Neural cell (in vitro differentiated cells): ENCODE measurements at regions not wholly inside any gene's neighbourhood (a gene's known extent, or its start where the extent isn't known, plus 50 kb on each side); places are given as distances from the start of the nearest gene placed in this dataset.

Source experiments
- H2AFZ ChIP-seq: fragments of 200-600, 300-800 bp; sonication (generic), shearing (Covaris generic); 2 replicates; pipeline ENCODE4 v1.6.0; 2014; ENCODE audit warnings: low read depth, mild to moderate bottlenecking, antibody characterized with exemption, low read length, moderate library complexity
- H3F3A ChIP-seq: fragments of 200-600 bp; shearing (Covaris generic); 2 replicates; pipeline ENCODE4 v1.6.1; 2016; ENCODE audit warnings: mild to moderate bottlenecking, moderate library complexity, mixed read lengths, antibody characterized with exemption, low read length; ENCODE audit not compliant: insufficient read depth, poor library complexity, severe bottlenecking
- H3K27ac ChIP-seq: fragments of 200-600, 300-800 bp; sonication (generic), shearing (Covaris generic); 2 replicates; pipeline ENCODE4 v1.5.1; 2014; ENCODE audit warnings: mild to moderate bottlenecking, low read length, moderate library complexity
- H3K27me3 ChIP-seq: fragments of 300-800, 200-600 bp; sonication (generic), shearing (Covaris generic); 2 replicates; pipeline ENCODE4 v1.6.0; 2014; ENCODE audit warnings: mild to moderate bottlenecking, low read depth, low read length, moderate library complexity; ENCODE audit not compliant: insufficient read depth
- H3K36me3 ChIP-seq: fragments of 300-800, 200-600 bp; sonication (generic), shearing (Covaris generic); 2 replicates; pipeline ENCODE4 v1.5.1; 2014; ENCODE audit warnings: mild to moderate bottlenecking, antibody characterized with exemption, low read length, moderate library complexity; ENCODE audit not compliant: insufficient read depth
- H3K4me2 ChIP-seq: fragments of 300-800, 200-600 bp; sonication (generic), shearing (Covaris generic); 2 replicates; pipeline ENCODE4 v1.6.0; 2014; ENCODE audit warnings: mild to moderate bottlenecking, low read length
- H3K4me3 ChIP-seq: fragments of 300-800, 200-600 bp; sonication (generic), shearing (Covaris generic); 2 replicates; pipeline ENCODE4 v1.5.1; 2014; ENCODE audit warnings: mild to moderate bottlenecking, low read length, moderate library complexity
- H3K79me2 ChIP-seq: fragments of 200-600 bp; shearing (Covaris generic); replicated peaks from 2 replicates; pipeline ENCODE4 v1.6.0; 2014; ENCODE audit warnings: mild to moderate bottlenecking, low read length, moderate library complexity; ENCODE audit not compliant: insufficient read depth
- H3K9ac ChIP-seq: fragments of 300-800, 200-600 bp; sonication (generic), shearing (Covaris generic); 2 replicates; pipeline ENCODE4 v1.6.1; 2016; ENCODE audit warnings: mild to moderate bottlenecking, low read length, mixed read lengths
- H3K9me2 ChIP-seq: fragments of 200-600 bp; shearing (Covaris generic); 2 replicates; pipeline ENCODE4 v1.6.1; 2016; ENCODE audit warnings: mild to moderate bottlenecking, low read length, mixed read lengths; ENCODE audit not compliant: insufficient read depth
- H3K9me3 ChIP-seq: fragments of 200-600, 300-800 bp; sonication (generic), shearing (Covaris generic); 2 replicates; pipeline ENCODE4 v1.6.1; 2016; ENCODE audit warnings: mild to moderate bottlenecking, mixed run types, low read length, moderate library complexity, mixed read lengths
- H4K20me1 ChIP-seq: fragments of 200-600 bp; shearing (Covaris generic); 2 replicates; pipeline ENCODE4 v1.6.1; 2016; ENCODE audit warnings: mild to moderate bottlenecking, mixed run types; ENCODE audit not compliant: insufficient read depth
- EP300 ChIP-seq: fragments of 450-650 bp; conservative IDR thresholded peaks from 2 replicates; pipeline ENCODE4 v1.6.1; 2014; ENCODE audit warnings: antibody characterized with exemption, mild to moderate bottlenecking, moderate library complexity; ENCODE audit not compliant: poor library complexity, severe bottlenecking
- EZH2 ChIP-seq: fragments of 200-600, 300-800 bp; shearing (Covaris generic), sonication (generic); IDR thresholded peaks from 2 replicates; pipeline ENCODE4 v1.6.1; 2014; ENCODE audit warnings: antibody characterized with exemption, low read length, borderline replicate concordance, mild to moderate bottlenecking; ENCODE audit not compliant: insufficient read depth, poor library complexity, severe bottlenecking
- MXI1 ChIP-seq: fragments of 450-650 bp; conservative IDR thresholded peaks from 2 replicates; pipeline ENCODE4 v1.6.1; 2014; ENCODE audit warnings: antibody characterized with exemption, mild to moderate bottlenecking; ENCODE audit not compliant: poor library complexity, severe bottlenecking
- POLR2AphosphoS5 ChIP-seq: IDR thresholded peaks from 2 replicates; pipeline ENCODE4 v1.6.1; 2012
- RAD21 ChIP-seq: fragments of 450-650 bp; conservative IDR thresholded peaks from 2 replicates; pipeline ENCODE4 v1.6.1; 2014; ENCODE audit warnings: antibody characterized with exemption, mild to moderate bottlenecking, moderate library complexity
- REST ChIP-seq: IDR thresholded peaks from 2 replicates; pipeline ENCODE4 v1.6.1; 2012; ENCODE audit warnings: borderline replicate concordance
- SMC3 ChIP-seq: fragments of 450-650 bp; conservative IDR thresholded peaks from 2 replicates; pipeline ENCODE4 v1.6.1; 2014; ENCODE audit warnings: antibody characterized with exemption, mild to moderate bottlenecking, moderate library complexity; ENCODE audit not compliant: poor library complexity
- TAF1 ChIP-seq: IDR thresholded peaks from 2 replicates; pipeline ENCODE4 v1.6.1; 2012; ENCODE audit warnings: low read depth
- TF ChIP-seq, protein P1 (sequence below): fragments of 450-650 bp; IDR thresholded peaks from 2 replicates; pipeline ENCODE4 v1.5.1; 2014; ENCODE audit warnings: antibody characterized with exemption, mild to moderate bottlenecking, moderate library complexity; ENCODE audit not compliant: poor library complexity, severe bottlenecking

DNA sequence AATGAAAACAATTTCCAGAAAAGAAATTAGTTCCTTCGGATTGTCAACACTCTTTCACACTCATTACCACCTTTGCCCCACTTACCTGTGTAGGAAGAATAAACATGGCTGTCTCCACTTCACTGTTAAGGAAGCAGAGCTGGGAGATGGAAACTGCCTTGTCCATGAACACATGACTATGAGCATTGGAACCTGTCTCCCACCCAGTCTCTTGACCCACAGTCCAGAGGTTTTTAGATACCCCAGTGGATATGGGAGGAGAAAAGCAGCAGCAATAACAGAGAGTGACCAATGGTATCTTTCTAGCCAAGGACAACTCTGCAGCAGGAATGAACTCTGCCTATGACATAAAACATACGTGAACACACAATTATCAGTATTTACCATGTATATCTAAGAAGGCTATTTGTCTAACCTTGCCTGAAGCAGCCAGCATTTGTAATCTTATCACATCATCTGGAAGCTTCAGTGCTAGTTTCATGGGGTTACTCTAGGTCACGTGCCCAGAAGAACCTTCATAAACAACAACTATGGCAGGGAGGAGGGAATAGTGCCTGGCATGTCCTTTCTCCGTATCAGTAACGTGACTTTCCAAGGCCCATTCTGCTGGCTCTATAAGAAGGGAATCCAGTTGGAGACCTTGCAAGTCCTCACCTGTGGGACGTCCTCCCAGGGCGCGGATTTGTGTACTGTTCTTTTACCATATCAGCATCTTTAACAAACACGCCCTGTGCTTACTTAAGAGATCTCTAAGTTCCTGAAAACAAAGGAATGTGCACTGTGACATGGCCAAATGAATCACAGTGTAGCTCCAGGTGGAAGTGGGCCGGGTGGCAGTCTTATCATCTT lies 221.8 kb upstream of the UBL3 start:
- Histone ChIP-seq H3K27ac (no peak overlapping the region), H3F3A (no peaks in the 10 kb centered on the region), H2AFZ (no peak overlapping the region), H3K9me3 (no peaks in the 10 kb centered on the region), H3K27me3 (no peaks in the 10 kb centered on the region), H3K4me3 (no peak overlapping the region), H3K9ac (no peak overlapping the region), H3K79me2 (no peaks in the 10 kb centered on the region), H3K4me2 (no peak overlapping the region), H3K9me2 (no peaks in the 10 kb centered on the region), H4K20me1 (no peaks in the 10 kb centered on the region), H3K36me3 (no peaks in the 10 kb centered on the region)
- TF ChIP-seq TAF1 = no peak
- TF ChIP-seq POLR2AphosphoS5 = no peak
- TF ChIP-seq SMC3 = no peak
- no peak for TF ChIP-seq REST
- TF ChIP-seq RAD21 = no peak
- TF ChIP-seq, protein P1, sequence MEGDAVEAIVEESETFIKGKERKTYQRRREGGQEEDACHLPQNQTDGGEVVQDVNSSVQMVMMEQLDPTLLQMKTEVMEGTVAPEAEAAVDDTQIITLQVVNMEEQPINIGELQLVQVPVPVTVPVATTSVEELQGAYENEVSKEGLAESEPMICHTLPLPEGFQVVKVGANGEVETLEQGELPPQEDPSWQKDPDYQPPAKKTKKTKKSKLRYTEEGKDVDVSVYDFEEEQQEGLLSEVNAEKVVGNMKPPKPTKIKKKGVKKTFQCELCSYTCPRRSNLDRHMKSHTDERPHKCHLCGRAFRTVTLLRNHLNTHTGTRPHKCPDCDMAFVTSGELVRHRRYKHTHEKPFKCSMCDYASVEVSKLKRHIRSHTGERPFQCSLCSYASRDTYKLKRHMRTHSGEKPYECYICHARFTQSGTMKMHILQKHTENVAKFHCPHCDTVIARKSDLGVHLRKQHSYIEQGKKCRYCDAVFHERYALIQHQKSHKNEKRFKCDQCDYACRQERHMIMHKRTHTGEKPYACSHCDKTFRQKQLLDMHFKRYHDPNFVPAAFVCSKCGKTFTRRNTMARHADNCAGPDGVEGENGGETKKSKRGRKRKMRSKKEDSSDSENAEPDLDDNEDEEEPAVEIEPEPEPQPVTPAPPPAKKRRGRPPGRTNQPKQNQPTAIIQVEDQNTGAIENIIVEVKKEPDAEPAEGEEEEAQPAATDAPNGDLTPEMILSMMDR = no peak
- TF ChIP-seq EZH2 = no peak
- no peak for TF ChIP-seq MXI1
- no peak for TF ChIP-seq EP300

DNA sequence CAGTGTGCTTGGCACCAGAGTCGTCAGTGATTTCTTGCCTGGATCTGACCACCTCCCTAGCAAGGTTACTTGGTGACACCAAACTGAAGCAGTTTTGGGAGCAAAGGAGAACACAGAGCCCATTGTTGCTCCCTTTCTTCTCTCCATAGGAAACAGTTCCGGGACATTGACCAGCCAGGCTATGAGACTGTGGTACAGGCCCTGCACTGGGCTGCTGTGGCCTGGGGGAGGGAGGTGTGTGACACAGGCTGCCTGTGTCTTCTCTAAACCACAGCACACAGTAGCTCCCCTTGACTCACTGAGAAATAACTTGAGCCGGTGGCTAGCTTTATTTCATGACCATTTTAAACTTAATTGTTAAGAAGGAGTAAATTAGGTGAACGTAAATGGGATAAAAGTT lies 214.8 kb upstream of the UBL3 start:
- Histone ChIP-seq H3K4me2 (no peak overlapping the region), H2AFZ (no peak overlapping the region), H3K27me3 (no peaks in the 10 kb centered on the region), H3K36me3 (no peaks in the 10 kb centered on the region), H3K79me2 (no peaks in the 10 kb centered on the region), H3K4me3 (no peak overlapping the region), H3K9me2 (no peaks in the 10 kb centered on the region), H3K27ac (no peak overlapping the region), H4K20me1 (no peaks in the 10 kb centered on the region), H3K9ac (no peak overlapping the region), H3F3A (no peaks in the 10 kb centered on the region), H3K9me3 (no peaks in the 10 kb centered on the region)
- TF ChIP-seq RAD21 (no peak), POLR2AphosphoS5 (no peak), REST (no peak), MXI1 (no peak), EP300 (no peak), TAF1 (no peak), SMC3 (no peak), EZH2 (no peak)
- TF ChIP-seq, protein P1 = no peak
